ENCODE measurements at regions not wholly inside any gene's neighbourhood (a gene's known extent, or its start where the extent isn't known, plus 50 kb on each side); places are given as distances from the start of the nearest gene placed in this dataset.

DNA sequence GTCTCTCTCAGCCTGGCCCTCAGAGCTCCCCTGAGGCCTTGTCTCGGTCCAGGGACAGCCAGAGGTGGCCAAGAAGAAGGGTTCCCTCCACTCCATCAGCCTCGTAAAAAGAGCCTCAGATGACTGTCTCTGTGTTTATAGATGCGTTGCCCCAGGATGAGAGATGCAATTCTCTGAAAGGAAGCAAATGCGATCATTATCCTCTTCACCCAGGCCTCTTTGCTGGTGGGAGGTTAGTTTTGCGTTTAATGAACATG lies 90.4 kb downstream of the YTHDF1 start:
- WGBS (ENCODE audit: missing lambda C conversion rate) = 46% methylated on average over 5 of the region's 5 CpGs
- FAIRE-seq (no peak), ATAC-seq (no peak), DNase-seq (ENCODE audit: low read depth in 1 of 2, low spot score in 1 of 2) (no peak)
- H3K27ac ChIP-seq = no peak overlapping the region
- CTCF ChIA-PET = interaction anchor here (1.0 kb wide), 1 partner anchor 9 kb away, joined by 4 read pairs; no protein-coding TSS in a partner anchor
- no peak overlapping the region for H3K4me3 ChIP-seq
- TF ChIP-seq FOXS1 (CRISPR knock-in tag; IDR thresholded peaks at IDR 0.05) (no peak), RAD21 (conservative IDR thresholded peaks at IDR 0.05 in 1 of 2, IDR thresholded peaks at IDR 0.05 in 1 of 2) (no peak), CHD4 (IDR thresholded peaks at IDR 0.05; ENCODE audit: borderline replicate concordance) (no peak), SREBF2 (IDR thresholded peaks at IDR 0.05) (no peak), HES2 (IDR thresholded peaks at IDR 0.05) (no peak), CHD2 (IDR thresholded peaks at IDR 0.05; ENCODE audit: low read length, partially characterized antibody) (no peak), MYC (IDR thresholded peaks at IDR 0.05; ENCODE audit: borderline replicate concordance, low read length) (no peak), EP300 (IDR thresholded peaks at IDR 0.05) (no peak), MAFK (IDR thresholded peaks at IDR 0.05; ENCODE audit: partially characterized antibody) (no peak), CBX8 (IDR thresholded peaks at IDR 0.05) (no peak), TFCP2L1 (CRISPR knock-in tag; IDR thresholded peaks at IDR 0.05) (no peak), FOSB (CRISPR knock-in tag; IDR thresholded peaks at IDR 0.05) (no peak), ZFP36 (IDR thresholded peaks at IDR 0.05; ENCODE audit: borderline replicate concordance, partially characterized antibody) (no peak), GATA3 (IDR thresholded peaks at IDR 0.05; ENCODE audit: borderline replicate concordance) (no peak), SMC3 (IDR thresholded peaks at IDR 0.05) (no peak), FOSL2 (IDR thresholded peaks at IDR 0.05) (no peak), FOSL2 (CRISPR knock-in tag; IDR thresholded peaks at IDR 0.05) (no peak), HOXA7 (CRISPR knock-in tag; IDR thresholded peaks at IDR 0.05) (no peak)
- TF ChIP-seq, protein P1, sequence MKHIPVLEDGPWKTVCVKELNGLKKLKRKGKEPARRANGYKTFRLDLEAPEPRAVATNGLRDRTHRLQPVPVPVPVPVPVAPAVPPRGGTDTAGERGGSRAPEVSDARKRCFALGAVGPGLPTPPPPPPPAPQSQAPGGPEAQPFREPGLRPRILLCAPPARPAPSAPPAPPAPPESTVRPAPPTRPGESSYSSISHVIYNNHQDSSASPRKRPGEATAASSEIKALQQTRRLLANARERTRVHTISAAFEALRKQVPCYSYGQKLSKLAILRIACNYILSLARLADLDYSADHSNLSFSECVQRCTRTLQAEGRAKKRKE (CRISPR knock-in tag; IDR thresholded peaks at IDR 0.05; ENCODE audit: low read depth) = no peak
- TF ChIP-seq, protein P2, sequence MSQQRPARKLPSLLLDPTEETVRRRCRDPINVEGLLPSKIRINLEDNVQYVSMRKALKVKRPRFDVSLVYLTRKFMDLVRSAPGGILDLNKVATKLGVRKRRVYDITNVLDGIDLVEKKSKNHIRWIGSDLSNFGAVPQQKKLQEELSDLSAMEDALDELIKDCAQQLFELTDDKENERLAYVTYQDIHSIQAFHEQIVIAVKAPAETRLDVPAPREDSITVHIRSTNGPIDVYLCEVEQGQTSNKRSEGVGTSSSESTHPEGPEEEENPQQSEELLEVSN (IDR thresholded peaks at IDR 0.05; ENCODE audit: borderline replicate concordance, low read depth) = no peak
- H3K4me1 ChIP-seq = 0 out of 3 replicates have a peak, but pooled peaks cover 7% of the 10 kb centered on the region
- POLR2A ChIA-PET = no interaction called here
- no peak overlapping the region for H3K4me2 ChIP-seq
- no peaks in the 10 kb centered on the region for H3K9me3 ChIP-seq

GRCh38 chr20:63124782-63125580 lies 91.0 kb downstream of the YTHDF1 start:
- no peak overlapping the region for H3K4me3 ChIP-seq
- H3K4me2 ChIP-seq = no peak overlapping the region
- 0 out of 3 replicates have a peak, but pooled peaks cover 5% of the 10 kb centered on the region for H3K4me1 ChIP-seq
- no peak for TF ChIP-seq NPAS2 (CRISPR knock-in tag; IDR thresholded peaks at IDR 0.05; ENCODE audit: borderline replicate concordance)
- no peak for TF ChIP-seq RNF2 (IDR thresholded peaks at IDR 0.05; ENCODE audit: borderline replicate concordance, low read depth)
- no peak for TF ChIP-seq RAD21 (conservative IDR thresholded peaks at IDR 0.05 in 1 of 2, IDR thresholded peaks at IDR 0.05 in 1 of 2)
- TF ChIP-seq NFE2L2 (conservative IDR thresholded peaks at IDR 0.05; ENCODE audit: low read length) = no peak
- no peak for TF ChIP-seq FOSB (CRISPR knock-in tag; IDR thresholded peaks at IDR 0.05)
- no peak for TF ChIP-seq RFX5 (IDR thresholded peaks at IDR 0.05)
- no peak for TF ChIP-seq CEBPB (IDR thresholded peaks at IDR 0.05)
- no peak for TF ChIP-seq SMC3 (IDR thresholded peaks at IDR 0.05)
- TF ChIP-seq PHF8 (IDR thresholded peaks at IDR 0.05; ENCODE audit: borderline replicate concordance, low read depth) = no peak
- TF ChIP-seq ZC3H11A (IDR thresholded peaks at IDR 0.05) = no peak
- TF ChIP-seq HES2 (IDR thresholded peaks at IDR 0.05) = no peak
- no peaks in the 10 kb centered on the region for H3K9me3 ChIP-seq
- no peak for FAIRE-seq
- ChIA-PET POLR2A (no interaction called here), CTCF (interaction anchor here (1.0 kb wide), 2 partner anchors 8 to 69 kb away, joined by 4 read pairs; no protein-coding TSS in a partner anchor)
- WGBS (ENCODE audit: missing lambda C conversion rate) = 48% methylated on average over 23 of the region's 23 CpGs
- H3K27ac ChIP-seq = no peak overlapping the region
- DNase-seq (ENCODE audit: low read depth in 1 of 2, low spot score in 1 of 2) = no peak
- no peak for ATAC-seq
